H1 (cell line): ENCODE measurements at regions not wholly inside any gene's neighbourhood (a gene's known extent, or its start where the extent isn't known, plus 50 kb on each side); places are given as distances from the start of the nearest gene placed in this dataset.

ENCODE experiments used
- CTCF ChIA-PET: fragments of 300-600 bp; sonication (Branson Sonifier 250); formaldehyde crosslinking; loops from one replicate; lab custom pipeline; 2021; ENCODE audit not compliant: partially characterized antibody; lab: Charles Lee
- POLR2A ChIA-PET: fragments of 300-600 bp; sonication (Branson Sonifier 250); formaldehyde crosslinking; loops from one replicate; lab custom pipeline; 2021; ENCODE audit warnings: inconsistent platforms; ENCODE audit not compliant: partially characterized antibody; lab: Charles Lee
- DNase-seq, 2 experiments: peaks; one replicate each; pipeline versions ENCODE4 v3.0.0 to v3.0.0-alpha.2; 2010 to 2022; ENCODE audit warnings: low spot score in 2 of 2, low read depth in 1 of 2, mixed read lengths in 1 of 2
- FAIRE-seq: peaks from 2 replicates; lab custom pipeline; 2011; peaks lifted over from hg19 to GRCh38; lab: Jason Lieb, UNC
- H2AFZ ChIP-seq: 2 replicates; pipeline ENCODE4 v1.8.1; 2012; ENCODE audit warnings: low read length, inconsistent platforms
- H2AK5ac ChIP-seq: 2 replicates; pipeline ENCODE4 v1.6.1; 2013; ENCODE audit warnings: low read depth, low read length
- H2BK120ac ChIP-seq: replicated peaks from 2 replicates; pipeline ENCODE3; 2013; ENCODE audit warnings: low read depth, low read length, inconsistent platforms
- H2BK12ac ChIP-seq: 2 replicates; pipeline ENCODE4 v1.6.1; 2013; ENCODE audit warnings: low read depth, low read length
- H2BK15ac ChIP-seq: 2 replicates; pipeline ENCODE4 v1.6.1; 2013; ENCODE audit warnings: low read length
- H2BK20ac ChIP-seq: 2 replicates; pipeline ENCODE4 v1.6.1; 2013; ENCODE audit warnings: low read length
- H2BK5ac ChIP-seq: 2 replicates; pipeline ENCODE4 v1.6.1; 2013; ENCODE audit warnings: low read depth, low read length
- H3K14ac ChIP-seq: 2 replicates; pipeline ENCODE4 v1.6.1; 2013; ENCODE audit warnings: inconsistent platforms; ENCODE audit not compliant: insufficient read length
- H3K18ac ChIP-seq: 2 replicates; pipeline ENCODE4 v1.6.1; 2013; ENCODE audit warnings: low read length; ENCODE audit errors: extremely low read depth
- H3K23ac ChIP-seq: 2 replicates; pipeline ENCODE4 v1.6.1; 2013; ENCODE audit warnings: inconsistent platforms; ENCODE audit not compliant: insufficient read length
- H3K23me2 ChIP-seq: 2 replicates; pipeline ENCODE4 v1.6.1; 2013; ENCODE audit warnings: low read depth, low read length
- H3K27ac ChIP-seq: 2 replicates; pipeline ENCODE4 v1.6.1; 2011; ENCODE audit warnings: low read depth, low read length, inconsistent platforms
- H3K27me3 ChIP-seq, 4 experiments: replicated peaks in 1 of 4; 1 replicate in 1 of 4; 2 replicates in 3 of 4; pipeline versions ENCODE4 v1.6.1 to v1.8.1; 2011 to 2013; ENCODE audit warnings: low read length in 3 of 4, mild to moderate bottlenecking in 3 of 4, inconsistent platforms in 2 of 4, mixed read lengths in 2 of 4, moderate library complexity in 1 of 4; ENCODE audit not compliant: control insufficient read depth in 3 of 4, insufficient read depth in 3 of 4; ENCODE audit errors: extremely low read depth in 1 of 4
- H3K36me3 ChIP-seq, 4 experiments: 2 replicates each; pipeline versions ENCODE4 v1.6.1 to v1.8.1; 2011 to 2013; ENCODE audit warnings: mild to moderate bottlenecking in 4 of 4, low read length in 3 of 4, moderate library complexity in 2 of 4, control low read depth in 1 of 4, inconsistent platforms in 1 of 4; ENCODE audit not compliant: insufficient read depth in 4 of 4, control insufficient read depth in 2 of 4
- H3K4ac ChIP-seq: replicated peaks from 2 replicates; pipeline ENCODE3; 2013; ENCODE audit warnings: low read length, low read depth, mixed read lengths, inconsistent platforms; ENCODE audit not compliant: insufficient read length
- H3K4me1 ChIP-seq, 4 experiments: replicated peaks in 1 of 4; 1 replicate in 1 of 4; 2 replicates in 3 of 4; pipeline versions ENCODE4 v1.6.1 to v1.8.1; 2011 to 2013; ENCODE audit warnings: low read length in 3 of 4, inconsistent platforms in 2 of 4, mixed read lengths in 1 of 4; ENCODE audit not compliant: insufficient read depth in 4 of 4, control insufficient read depth in 3 of 4
- H3K4me2 ChIP-seq, 2 experiments: 2 replicates each; pipeline versions ENCODE4 v1.6.1 to v1.8.1; 2011 to 2013; ENCODE audit warnings: low read depth in 2 of 2, low read length in 2 of 2, control low read depth in 1 of 2, inconsistent platforms in 1 of 2, mild to moderate bottlenecking in 1 of 2; ENCODE audit not compliant: insufficient read depth in 1 of 2
- H3K4me3 ChIP-seq, 4 experiments: fragments of 200-600, 300-600 bp in 1 of 4; sonication (generic), shearing (Covaris generic), sonication (Bioruptor Twin) in 1 of 4; 2 replicates each; pipeline versions ENCODE4 v1.5.1 to v1.8.1; 2011 to 2016; ENCODE audit warnings: low read length in 4 of 4, low read depth in 3 of 4, control low read depth in 2 of 4, inconsistent platforms in 2 of 4, mild to moderate bottlenecking in 2 of 4, mixed read lengths in 1 of 4, moderate library complexity in 1 of 4; ENCODE audit not compliant: insufficient read depth in 2 of 4; ENCODE audit errors: extremely low read depth in 1 of 4
- H3K56ac ChIP-seq: replicated peaks from 2 replicates; pipeline ENCODE3; 2013; ENCODE audit warnings: low read depth, mild to moderate bottlenecking, mixed read lengths, low read length, inconsistent platforms; ENCODE audit not compliant: insufficient read length
- H3K79me1 ChIP-seq: 2 replicates; pipeline ENCODE4 v1.6.1; 2013; ENCODE audit warnings: low read depth, low read length, control low read depth
- H3K79me2 ChIP-seq, 2 experiments: 2 replicates each; pipeline versions ENCODE4 v1.6.1 to v1.8.1; 2012 to 2013; ENCODE audit warnings: low read length in 2 of 2, mild to moderate bottlenecking in 2 of 2, inconsistent platforms in 1 of 2; ENCODE audit not compliant: insufficient read depth in 2 of 2, control insufficient read depth in 1 of 2
- H3K9ac ChIP-seq, 4 experiments: replicated peaks in 1 of 4; 1 replicate in 1 of 4; 2 replicates in 3 of 4; pipeline versions ENCODE4 v1.6.1 to v1.8.1; 2011 to 2013; ENCODE audit warnings: low read depth in 3 of 4, low read length in 3 of 4, control low read depth in 2 of 4, mild to moderate bottlenecking in 2 of 4, moderate library complexity in 2 of 4, inconsistent platforms in 1 of 4; ENCODE audit errors: extremely low read depth in 1 of 4
- H3K9me3 ChIP-seq, 2 experiments: 2 replicates each; pipeline versions ENCODE4 v1.6.1 to v1.8.1; 2012 to 2013; ENCODE audit warnings: mild to moderate bottlenecking in 2 of 2, moderate library complexity in 2 of 2, control low read depth in 1 of 2, inconsistent platforms in 1 of 2, low read depth in 1 of 2, low read length in 1 of 2, mixed read lengths in 1 of 2; ENCODE audit not compliant: insufficient read depth in 2 of 2
- H4K20me1 ChIP-seq, 2 experiments: replicated peaks in 1 of 2; 2 replicates each; pipeline versions ENCODE3 to v1.8.1; 2011 to 2013; ENCODE audit warnings: inconsistent platforms in 2 of 2, low read length in 2 of 2, mild to moderate bottlenecking in 1 of 2; ENCODE audit not compliant: insufficient read depth in 2 of 2, control insufficient read depth in 1 of 2
- H4K5ac ChIP-seq: 2 replicates; pipeline ENCODE4 v1.6.1; 2013; ENCODE audit warnings: low read length, low read depth, mixed read lengths, inconsistent platforms; ENCODE audit not compliant: insufficient read length
- H4K8ac ChIP-seq: 2 replicates; pipeline ENCODE4 v1.8.0; 2013; ENCODE audit warnings: mild to moderate bottlenecking, moderate library complexity, low read length, inconsistent platforms; ENCODE audit not compliant: insufficient read depth; ENCODE audit errors: extremely low read depth
- H4K91ac ChIP-seq: replicated peaks from 2 replicates; pipeline ENCODE3; 2013; ENCODE audit warnings: low read length, mixed read lengths, inconsistent platforms; ENCODE audit not compliant: insufficient read length
- CBX5 ChIP-seq: fragments of 300-800, 300-1000 bp; sonication (generic); IDR thresholded peaks from 2 replicates; pipeline ENCODE4 v1.7.1; 2016; ENCODE audit warnings: antibody characterized with exemption, low read length, low read depth
- GABPA ChIP-seq: IDR thresholded peaks from 2 replicates; pipeline ENCODE4 v1.6.1; 2011; ENCODE audit warnings: mild to moderate bottlenecking, low read length, moderate library complexity, borderline replicate concordance; ENCODE audit not compliant: insufficient read depth
- POLR2A ChIP-seq, 2 experiments: IDR thresholded peaks; 1 replicate in 1 of 2; 2 replicates in 1 of 2; pipeline ENCODE4 v1.6.1; 2011; ENCODE audit warnings: low read depth in 2 of 2, low read length in 2 of 2, mild to moderate bottlenecking in 2 of 2; ENCODE audit errors: control extremely low read depth in 1 of 2
- RXRA ChIP-seq: IDR thresholded peaks from 2 replicates; pipeline ENCODE4 v1.6.1; 2011; ENCODE audit warnings: low read depth, mild to moderate bottlenecking, low read length, moderate library complexity; ENCODE audit not compliant: insufficient read depth
- SAP30 ChIP-seq: fragments of 300-600 bp; sonication (generic); IDR thresholded peaks from 2 replicates; pipeline ENCODE4 v1.7.1; 2012; ENCODE audit warnings: low read length, moderate library complexity, mild to moderate bottlenecking, inconsistent platforms; ENCODE audit not compliant: insufficient read depth, insufficient replicate concordance
- SP4 ChIP-seq: IDR thresholded peaks from 2 replicates; pipeline ENCODE4 v1.6.1; 2012; ENCODE audit warnings: low read length, inconsistent platforms
- SRF ChIP-seq: IDR thresholded peaks from 2 replicates; pipeline ENCODE4 v1.6.1; 2011; ENCODE audit warnings: mild to moderate bottlenecking, low read depth, low read length, moderate library complexity
- TCF12 ChIP-seq: IDR thresholded peaks from 2 replicates; pipeline ENCODE4 v1.6.1; 2011; ENCODE audit warnings: low read depth, mild to moderate bottlenecking, low read length
- WGBS, 2 experiments: shearing (Covaris generic) in 1 of 2; methylation state at CpG; one replicate each; pipeline versions ENCODE4 v1.1.6 to v1.1.7; 2013 to 2015; ENCODE audit warnings: low lambda C conversion rate in 2 of 2, mixed read lengths in 2 of 2, inconsistent platforms in 1 of 2, low coverage in 1 of 2, missing lambda C conversion rate in 1 of 2; ENCODE audit not compliant: insufficient replicate concordance in 2 of 2, insufficient coverage in 1 of 2, insufficient read length in 1 of 2; ENCODE audit errors: extremely low coverage in 1 of 2, missing lambda C conversion rate in 1 of 2; 5-methylcytosine and 5-hydroxymethylcytosine counted together
- TF ChIP-seq, protein P1 (sequence below): IDR thresholded peaks from 2 replicates; pipeline ENCODE4 v1.6.1; 2012; ENCODE audit warnings: inconsistent platforms

DNA sequence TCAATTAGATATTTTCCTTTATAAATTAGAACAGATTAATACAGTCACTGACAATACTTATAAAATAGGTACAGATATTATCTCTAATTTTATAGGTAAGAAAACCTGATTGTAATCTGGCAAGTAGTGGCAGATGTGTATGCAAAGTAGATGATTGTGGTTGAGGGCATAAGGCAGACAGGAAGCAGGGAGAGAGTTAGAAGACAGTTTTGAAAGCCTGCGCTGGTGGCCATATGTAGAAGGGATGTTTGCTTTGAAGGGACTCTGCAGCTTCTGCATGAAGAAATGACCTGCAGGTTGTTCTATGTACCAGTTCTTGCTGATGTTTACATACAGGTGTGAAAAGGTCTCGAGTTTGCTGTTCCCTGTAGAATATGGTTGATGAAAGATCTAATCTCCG is 416.3 kb upstream of the SLIT2 start:
- Histone ChIP-seq H2BK5ac (no peak overlapping the region), H3K79me2 (no peaks in the 10 kb centered on the region), H3K14ac (no peak overlapping the region), H3K27ac (no peak overlapping the region), H4K20me1 (no peaks in the 10 kb centered on the region), H2BK20ac (no peak overlapping the region), H3K4ac (no peak overlapping the region), H2BK15ac (no peak overlapping the region), H3K4me3 (no peak overlapping the region), H2AK5ac (no peak overlapping the region), H4K91ac (no peak overlapping the region), H4K8ac (no peak overlapping the region), H2AFZ (no peak overlapping the region), H2BK120ac (no peak overlapping the region), H3K23ac (no peak overlapping the region), H3K18ac (no peak overlapping the region), H4K5ac (no peak overlapping the region), H3K9ac (no peak overlapping the region), H3K23me2 (no peaks in the 10 kb centered on the region), H3K9me3 (no peaks in the 10 kb centered on the region), H3K27me3 (no peaks in the 10 kb centered on the region), H3K79me1 (no peaks in the 10 kb centered on the region), H3K56ac (no peak overlapping the region), H2BK12ac (no peak overlapping the region), H3K4me2 (no peak overlapping the region), H3K4me1 (no peaks in the 10 kb centered on the region), H3K36me3 (no peaks in the 10 kb centered on the region)
- TF ChIP-seq RXRA (no peak), GABPA (no peak), CBX5 (no peak), SP4 (no peak), POLR2A (IDR thresholded peaks at IDR 0.05; ENCODE audit: control extremely low read depth in 1 of 2, low read depth in 2 of 2, low read length in 2 of 2) (no peak), SAP30 (no peak), SRF (no peak), TCF12 (no peak)
- TF ChIP-seq, protein P1, sequence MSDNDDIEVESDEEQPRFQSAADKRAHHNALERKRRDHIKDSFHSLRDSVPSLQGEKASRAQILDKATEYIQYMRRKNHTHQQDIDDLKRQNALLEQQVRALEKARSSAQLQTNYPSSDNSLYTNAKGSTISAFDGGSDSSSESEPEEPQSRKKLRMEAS = no peak
- FAIRE-seq = no peak
- POLR2A ChIA-PET = no interaction called here
- WGBS, 2 experiments = 93% methylated on average over 3 of the region's 3 CpGs; no CpG with 5 or more reads in 1 of the 2 experiments
- CTCF ChIA-PET = no interaction called here
- no peak for DNase-seq
